ENCODE measurements at regions not wholly inside any gene's neighbourhood (a gene's known extent, or its start where the extent isn't known, plus 50 kb on each side); places are given as distances from the start of the nearest gene placed in this dataset.

DNA sequence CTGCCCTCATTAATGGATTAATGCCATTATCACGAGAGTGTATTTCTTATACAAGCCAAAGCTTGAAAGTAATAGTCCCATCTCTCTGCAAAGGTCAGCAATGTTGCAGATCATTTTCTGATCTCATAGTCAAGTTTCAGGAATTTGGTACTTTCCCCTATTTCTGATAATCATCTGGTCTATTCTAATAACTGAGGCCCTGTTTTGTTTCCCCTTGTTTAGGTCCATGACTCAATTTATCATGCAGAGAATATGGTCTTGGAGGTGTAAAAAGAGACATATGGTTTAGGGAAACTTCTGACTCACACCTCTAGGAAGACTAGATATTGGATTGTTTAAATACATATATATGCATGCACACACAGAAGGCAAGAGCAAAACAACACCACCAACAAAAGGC is 339.3 kb upstream of the NUDT12 start:
- no peak overlapping the region for H3K4me3 ChIP-seq (ENCODE audit: low read depth in 2 of 2, low read length in 1 of 2)
- H3F3A ChIP-seq (replicated peaks; ENCODE audit: insufficient read depth) = peaks cover 3% of the 10 kb centered on the region
- H4K20me1 ChIP-seq (ENCODE audit: insufficient read depth) = no peaks in the 10 kb centered on the region
- no peak for TF ChIP-seq MEF2A (IDR thresholded peaks at IDR 0.05; ENCODE audit: borderline replicate concordance, low read depth)
- no peak for TF ChIP-seq SMC3 (IDR thresholded peaks at IDR 0.05; ENCODE audit: low read depth, low read length)
- peak; percentile 53 for TF ChIP-seq JUND (IDR thresholded peaks at IDR 0.05)
- TF ChIP-seq RFX5 (IDR thresholded peaks at IDR 0.05; ENCODE audit: low read length) = no peak
- TF ChIP-seq MXI1 (IDR thresholded peaks at IDR 0.05; ENCODE audit: low read depth, low read length) = no peak
- peak; percentile 58; the same call in 1 of the 2 replicates for TF ChIP-seq TEAD4 (IDR thresholded peaks at IDR 0.05; ENCODE audit: borderline replicate concordance, insufficient read depth)
- peak in 1 of 2 experiments; percentile 68; a peak in 2 of 4 replicates for TF ChIP-seq EP300 (IDR thresholded peaks at IDR 0.05; ENCODE audit: borderline replicate concordance in 1 of 2, low read depth in 1 of 2, low read length in 1 of 2)
- peak; percentile 75 for TF ChIP-seq TCF12 (IDR thresholded peaks at IDR 0.05)
- no peak for TF ChIP-seq ZBTB33 (IDR thresholded peaks at IDR 0.05; ENCODE audit: borderline replicate concordance, low read depth)
- peak; percentile 41 for TF ChIP-seq FOSL2 (IDR thresholded peaks at IDR 0.05; ENCODE audit: borderline replicate concordance, low read depth)
- TF ChIP-seq, protein P1, sequence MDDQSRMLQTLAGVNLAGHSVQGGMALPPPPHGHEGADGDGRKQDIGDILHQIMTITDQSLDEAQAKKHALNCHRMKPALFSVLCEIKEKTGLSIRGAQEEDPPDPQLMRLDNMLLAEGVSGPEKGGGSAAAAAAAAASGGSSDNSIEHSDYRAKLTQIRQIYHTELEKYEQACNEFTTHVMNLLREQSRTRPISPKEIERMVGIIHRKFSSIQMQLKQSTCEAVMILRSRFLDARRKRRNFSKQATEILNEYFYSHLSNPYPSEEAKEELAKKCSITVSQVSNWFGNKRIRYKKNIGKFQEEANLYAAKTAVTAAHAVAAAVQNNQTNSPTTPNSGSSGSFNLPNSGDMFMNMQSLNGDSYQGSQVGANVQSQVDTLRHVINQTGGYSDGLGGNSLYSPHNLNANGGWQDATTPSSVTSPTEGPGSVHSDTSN (IDR thresholded peaks at IDR 0.05) = peak; percentile 57
- TF ChIP-seq RAD21 (IDR thresholded peaks at IDR 0.05; ENCODE audit: low read length) = no peak
- H3K27ac ChIP-seq (ENCODE audit: low read depth in 2 of 2, low read length in 1 of 2) = no peak overlapping the region
- H3K9me2 ChIP-seq = no peaks in the 10 kb centered on the region; the same call in 1 of the 2 replicates
- no peak for DNase-seq
- no peaks in the 10 kb centered on the region; a peak in 1 of 4 replicates for H3K4me1 ChIP-seq (ENCODE audit: control insufficient read depth in 1 of 2, insufficient read depth in 2 of 2, low read depth in 1 of 2, low read length in 1 of 2)
- H3K36me3 ChIP-seq (replicated peaks in 1 of 2; ENCODE audit: control insufficient read depth in 1 of 2, insufficient read depth in 2 of 2, low read length in 1 of 2) = no peaks in the 10 kb centered on the region
- WGBS (ENCODE audit: low lambda C conversion rate) = 33% methylated on average over 1 of the region's 1 CpG
- H3K9me3 ChIP-seq = no peaks in the 10 kb centered on the region
- no peaks in the 10 kb centered on the region for H3K79me2 ChIP-seq (ENCODE audit: insufficient read depth)
- H3K4me2 ChIP-seq = no peak overlapping the region
- no peak overlapping the region; the same call in 1 of the 2 replicates for H2AFZ ChIP-seq (ENCODE audit: low read depth)
- CTCF ChIA-PET = no interaction called here
- POLR2A ChIA-PET = no interaction called here
- no peak overlapping the region for H3K9ac ChIP-seq
- H3K27me3 ChIP-seq (ENCODE audit: insufficient read depth) = no peaks in the 10 kb centered on the region

DNA sequence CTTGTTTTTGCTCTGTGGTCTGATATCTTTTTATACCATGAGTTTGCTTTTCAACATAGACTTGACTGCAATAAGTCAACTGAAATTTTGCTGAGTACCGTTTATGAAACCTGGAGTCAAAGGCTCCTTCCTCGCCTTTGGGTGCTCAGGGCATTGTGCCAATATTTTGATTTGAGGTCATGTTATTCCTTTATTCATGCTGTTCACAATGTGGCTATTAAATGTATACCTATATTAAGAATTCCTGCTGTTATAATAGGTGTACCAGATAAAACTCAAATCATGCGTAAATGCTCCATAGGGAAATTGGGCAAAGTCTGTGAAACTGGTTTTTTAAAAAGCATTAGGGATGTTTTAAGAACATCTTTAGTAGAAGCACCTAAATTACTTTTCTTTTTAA is 334.0 kb upstream of the NUDT12 start:
- no peaks in the 10 kb centered on the region for H3K9me3 ChIP-seq
- TF ChIP-seq, protein P2, sequence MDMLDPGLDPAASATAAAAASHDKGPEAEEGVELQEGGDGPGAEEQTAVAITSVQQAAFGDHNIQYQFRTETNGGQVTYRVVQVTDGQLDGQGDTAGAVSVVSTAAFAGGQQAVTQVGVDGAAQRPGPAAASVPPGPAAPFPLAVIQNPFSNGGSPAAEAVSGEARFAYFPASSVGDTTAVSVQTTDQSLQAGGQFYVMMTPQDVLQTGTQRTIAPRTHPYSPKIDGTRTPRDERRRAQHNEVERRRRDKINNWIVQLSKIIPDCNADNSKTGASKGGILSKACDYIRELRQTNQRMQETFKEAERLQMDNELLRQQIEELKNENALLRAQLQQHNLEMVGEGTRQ (IDR thresholded peaks at IDR 0.05; ENCODE audit: borderline replicate concordance, low read depth, low read length) = no peak
- TF ChIP-seq TAF1 (IDR thresholded peaks at IDR 0.05; ENCODE audit: borderline replicate concordance, low read depth, low read length) = no peak
- TF ChIP-seq, protein P1 (IDR thresholded peaks at IDR 0.05) = no peak
- no peak for TF ChIP-seq CTCF (IDR thresholded peaks at IDR 0.05)
- no peak for TF ChIP-seq MAX (IDR thresholded peaks at IDR 0.05; ENCODE audit: low read depth)
- TF ChIP-seq GATA2 (CRISPR knock-in tag; IDR thresholded peaks at IDR 0.05) = no peak
- TF ChIP-seq EP300 (IDR thresholded peaks at IDR 0.05; ENCODE audit: borderline replicate concordance in 1 of 2, low read depth in 1 of 2, low read length in 1 of 2) = no peak
- no peak for TF ChIP-seq ZBTB33 (IDR thresholded peaks at IDR 0.05; ENCODE audit: borderline replicate concordance, low read depth)
- TF ChIP-seq NFIC (IDR thresholded peaks at IDR 0.05; ENCODE audit: borderline replicate concordance) = no peak

More for the DNA sequence above, 334.0 kb upstream of the NUDT12 start:
- Histone ChIP-seq H3K9ac (no peak overlapping the region), H3K4me1 (ENCODE audit: control insufficient read depth in 1 of 2, insufficient read depth in 2 of 2, low read depth in 1 of 2, low read length in 1 of 2) (peaks cover 0 to 3% of the 10 kb centered on the region in 2 experiments; a peak in 2 of 4 replicates), H2AFZ (ENCODE audit: low read depth) (no peak overlapping the region), H3K4me2 (no peak overlapping the region), H3F3A (replicated peaks; ENCODE audit: insufficient read depth) (no peaks in the 10 kb centered on the region), H3K4me3 (ENCODE audit: low read depth in 2 of 2, low read length in 1 of 2) (no peak overlapping the region), H3K79me2 (ENCODE audit: insufficient read depth) (no peaks in the 10 kb centered on the region), H3K9me2 (no peaks in the 10 kb centered on the region; the same call in 1 of the 2 replicates), H3K27ac (ENCODE audit: low read depth in 2 of 2, low read length in 1 of 2) (no peak overlapping the region), H3K36me3 (replicated peaks in 1 of 2; ENCODE audit: control insufficient read depth in 1 of 2, insufficient read depth in 2 of 2, low read length in 1 of 2) (no peaks in the 10 kb centered on the region), H4K20me1 (ENCODE audit: insufficient read depth) (no peaks in the 10 kb centered on the region), H3K27me3 (ENCODE audit: insufficient read depth) (no peaks in the 10 kb centered on the region)
- POLR2A ChIA-PET = no interaction called here
- CTCF ChIA-PET = no interaction called here
- WGBS (ENCODE audit: low lambda C conversion rate) = 78% methylated on average over 3 of the region's 3 CpGs
- DNase-seq = no peak
